Ovary (tissue), 3 donors: ENCODE measurements at regions not wholly inside any gene's neighbourhood (a gene's known extent, or its start where the extent isn't known, plus 50 kb on each side); places are given as distances from the start of the nearest gene placed in this dataset.

ENCODE experiments used
- CTCF ChIP-seq, 3 donors: fragments of 450-650 bp in 2 of 3; fragments of 200-600 bp in 1 of 3; IDR thresholded peaks; one replicate each; pipeline versions ENCODE4 v1.5.1 to v1.8.0; 2016 to 2022; ENCODE audit warnings: antibody characterized with exemption in 3 of 3, mild to moderate bottlenecking in 1 of 3
- POLR2A ChIP-seq: fragments of 450-650 bp; IDR thresholded peaks from one replicate; pipeline ENCODE4 v1.6.1; 2017; ENCODE audit warnings: antibody characterized with exemption, mild to moderate bottlenecking, moderate library complexity
- donor health status: DM: no; HTN: no; CAD: no.

- TF ChIP-seq CTCF (IDR thresholded peaks at IDR 0.05): no peak
- no peak for TF ChIP-seq POLR2A
These were observed 139.1 kb downstream of the AHR start for GRCh38 chr7:17437586-17437985.
